ENCODE measurements at regions not wholly inside any gene's neighbourhood (a gene's known extent, or its start where the extent isn't known, plus 50 kb on each side); places are given as distances from the start of the nearest gene placed in this dataset.
"Not testable (repeated sequence)": the region's sequence is repeated elsewhere in the genome, so short reads cannot be mapped to it uniquely, and the experiment has no call there.

DNA sequence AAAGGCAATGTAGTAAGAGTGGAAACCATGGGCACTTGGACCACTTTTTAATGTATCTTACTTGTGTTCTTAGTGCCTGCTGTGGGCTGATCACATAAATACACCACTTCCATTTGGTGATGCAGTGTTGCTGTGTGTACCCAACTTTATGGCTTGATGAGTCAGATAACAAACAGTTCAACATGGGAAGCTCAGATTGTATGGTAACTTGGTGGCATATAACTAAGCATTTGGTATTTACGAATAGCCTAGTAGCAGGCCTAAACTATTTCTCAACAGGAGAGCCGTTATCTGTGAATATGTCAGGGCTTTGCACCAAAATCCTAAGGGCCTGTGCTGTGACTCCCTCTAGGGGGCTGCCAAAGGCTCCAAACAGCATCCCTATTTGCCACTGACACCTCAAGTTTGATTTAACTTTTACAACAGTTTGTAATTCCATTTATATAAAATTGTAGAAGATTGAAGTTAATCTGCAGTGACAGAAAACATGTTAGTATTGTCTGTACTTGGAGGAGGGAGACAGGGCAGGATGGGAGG is 640.4 kb upstream of the CADM2 start:
- Mint-ChIP-seq H3K4me3 (no peak overlapping the region), H3K27me3 (no peaks in the 10 kb centered on the region), H3K27ac (no peak overlapping the region), H3K4me1 (no peaks in the 10 kb centered on the region), H3K36me3 (no peaks in the 10 kb centered on the region), H3K9me3 (peaks cover 4% of the 10 kb centered on the region)
- DNase-seq: no peak

- not testable (repeated sequence) for H3K4me3 Mint-ChIP-seq, H3K4me1 Mint-ChIP-seq, DNase-seq, H3K27ac Mint-ChIP-seq, H3K27me3 Mint-ChIP-seq, H3K36me3 Mint-ChIP-seq
- H3K9me3 Mint-ChIP-seq: peaks cover 17% of the 10 kb centered on the region
These were observed 593.1 kb upstream of the CADM2 start for GRCh38 chr3:84365563-84366278.
